ENCODE measurements at regions not wholly inside any gene's neighbourhood (a gene's known extent, or its start where the extent isn't known, plus 50 kb on each side); places are given as distances from the start of the nearest gene placed in this dataset.

DNA sequence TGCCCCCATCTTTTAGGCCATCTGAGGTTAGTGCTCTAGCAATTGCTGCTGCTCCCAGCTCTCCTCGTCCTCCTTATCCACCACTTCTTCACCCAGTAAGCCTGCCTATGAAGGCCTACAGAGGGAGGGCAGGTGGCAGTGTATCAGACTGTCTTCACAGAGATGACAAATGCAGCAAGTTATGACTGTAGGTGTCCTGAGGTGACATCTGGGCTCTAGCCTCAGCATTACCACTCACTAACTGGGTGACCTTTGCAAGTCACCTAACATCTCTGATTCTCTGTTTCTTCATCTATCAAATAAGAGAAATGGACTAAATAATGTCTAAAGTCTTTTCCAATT lies 151.6 kb downstream of the NOC3L start:
- H3K4me3 ChIP-seq (ENCODE audit: low read depth, low read length) = no peak overlapping the region
- no peak for DNase-seq (ENCODE audit: low read depth)
- TF ChIP-seq, protein P1, sequence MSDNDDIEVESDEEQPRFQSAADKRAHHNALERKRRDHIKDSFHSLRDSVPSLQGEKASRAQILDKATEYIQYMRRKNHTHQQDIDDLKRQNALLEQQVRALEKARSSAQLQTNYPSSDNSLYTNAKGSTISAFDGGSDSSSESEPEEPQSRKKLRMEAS (IDR thresholded peaks at IDR 0.05; ENCODE audit: low read depth, low read length) = no peak
- TF ChIP-seq, protein P2, sequence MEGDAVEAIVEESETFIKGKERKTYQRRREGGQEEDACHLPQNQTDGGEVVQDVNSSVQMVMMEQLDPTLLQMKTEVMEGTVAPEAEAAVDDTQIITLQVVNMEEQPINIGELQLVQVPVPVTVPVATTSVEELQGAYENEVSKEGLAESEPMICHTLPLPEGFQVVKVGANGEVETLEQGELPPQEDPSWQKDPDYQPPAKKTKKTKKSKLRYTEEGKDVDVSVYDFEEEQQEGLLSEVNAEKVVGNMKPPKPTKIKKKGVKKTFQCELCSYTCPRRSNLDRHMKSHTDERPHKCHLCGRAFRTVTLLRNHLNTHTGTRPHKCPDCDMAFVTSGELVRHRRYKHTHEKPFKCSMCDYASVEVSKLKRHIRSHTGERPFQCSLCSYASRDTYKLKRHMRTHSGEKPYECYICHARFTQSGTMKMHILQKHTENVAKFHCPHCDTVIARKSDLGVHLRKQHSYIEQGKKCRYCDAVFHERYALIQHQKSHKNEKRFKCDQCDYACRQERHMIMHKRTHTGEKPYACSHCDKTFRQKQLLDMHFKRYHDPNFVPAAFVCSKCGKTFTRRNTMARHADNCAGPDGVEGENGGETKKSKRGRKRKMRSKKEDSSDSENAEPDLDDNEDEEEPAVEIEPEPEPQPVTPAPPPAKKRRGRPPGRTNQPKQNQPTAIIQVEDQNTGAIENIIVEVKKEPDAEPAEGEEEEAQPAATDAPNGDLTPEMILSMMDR (IDR thresholded peaks at IDR 0.05; ENCODE audit: low read depth, low read length) = no peak
- TF ChIP-seq MYC (IDR thresholded peaks at IDR 0.05; ENCODE audit: low read depth, low read length) = no peak
- no peak for TF ChIP-seq POLR2A (IDR thresholded peaks at IDR 0.05; ENCODE audit: extremely low read depth, insufficient read length)

DNA sequence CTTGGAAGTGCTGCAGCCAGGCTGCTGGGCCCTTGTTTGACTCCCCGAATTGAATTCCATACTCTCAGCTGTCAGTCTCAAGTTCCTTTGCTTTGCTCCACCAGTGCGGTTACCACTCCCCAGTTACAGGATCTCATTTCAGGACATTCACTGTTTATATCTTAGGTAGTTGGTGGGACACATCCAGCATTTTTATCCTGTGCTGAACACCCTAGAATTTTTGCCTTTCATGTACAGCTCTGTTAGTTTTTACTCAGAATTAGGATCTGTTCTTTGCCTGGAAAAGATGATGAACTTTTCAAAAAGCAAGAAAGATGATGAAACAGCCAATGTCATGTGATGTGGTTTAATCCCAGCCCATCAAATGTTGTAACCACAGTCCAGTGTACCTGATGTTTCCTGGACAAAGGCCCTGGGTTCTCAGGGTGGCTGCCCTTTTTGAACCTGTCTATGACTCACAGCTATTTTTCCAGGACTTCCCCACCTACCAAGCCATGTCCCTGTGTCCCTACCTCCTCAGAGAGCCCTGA lies 149.7 kb downstream of the NOC3L start:
- H3K4me3 ChIP-seq (ENCODE audit: low read depth, low read length) = no peak overlapping the region
- TF ChIP-seq POLR2A (IDR thresholded peaks at IDR 0.05; ENCODE audit: extremely low read depth, insufficient read length) (no peak), MYC (IDR thresholded peaks at IDR 0.05; ENCODE audit: low read depth, low read length) (no peak)
- TF ChIP-seq, protein P1 (IDR thresholded peaks at IDR 0.05; ENCODE audit: low read depth, low read length) = no peak
- TF ChIP-seq, protein P2 (IDR thresholded peaks at IDR 0.05; ENCODE audit: low read depth, low read length) = no peak
- DNase-seq (ENCODE audit: low read depth) = no peak

DNA sequence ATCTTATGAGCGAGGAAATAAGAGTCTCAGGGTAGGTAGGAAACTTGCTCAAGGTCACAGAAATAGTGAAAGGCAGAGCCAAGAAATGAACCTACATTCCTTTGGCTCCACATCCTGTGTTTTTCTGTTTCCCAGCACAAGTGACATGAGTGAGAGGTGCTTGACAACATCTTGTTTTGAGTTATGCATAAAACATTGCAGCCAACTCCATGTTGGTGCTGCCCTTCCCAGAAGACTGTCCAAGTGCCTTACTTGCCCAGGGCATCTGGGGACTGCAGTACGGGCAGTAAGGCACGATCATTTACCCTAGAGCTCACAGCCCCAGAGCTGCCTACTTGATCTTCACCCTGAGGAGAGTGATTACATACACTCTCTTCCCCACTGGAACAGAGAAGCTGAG lies 148.8 kb downstream of the NOC3L start:
- no peak for TF ChIP-seq MYC (IDR thresholded peaks at IDR 0.05; ENCODE audit: low read depth, low read length)
- TF ChIP-seq, protein P2 (IDR thresholded peaks at IDR 0.05; ENCODE audit: low read depth, low read length) = no peak
- no peak for TF ChIP-seq POLR2A (IDR thresholded peaks at IDR 0.05; ENCODE audit: extremely low read depth, insufficient read length)
- TF ChIP-seq, protein P1 (IDR thresholded peaks at IDR 0.05; ENCODE audit: low read depth, low read length) = no peak
- no peak for DNase-seq (ENCODE audit: low read depth)
- H3K4me3 ChIP-seq (ENCODE audit: low read depth, low read length) = no peak overlapping the region

DNA sequence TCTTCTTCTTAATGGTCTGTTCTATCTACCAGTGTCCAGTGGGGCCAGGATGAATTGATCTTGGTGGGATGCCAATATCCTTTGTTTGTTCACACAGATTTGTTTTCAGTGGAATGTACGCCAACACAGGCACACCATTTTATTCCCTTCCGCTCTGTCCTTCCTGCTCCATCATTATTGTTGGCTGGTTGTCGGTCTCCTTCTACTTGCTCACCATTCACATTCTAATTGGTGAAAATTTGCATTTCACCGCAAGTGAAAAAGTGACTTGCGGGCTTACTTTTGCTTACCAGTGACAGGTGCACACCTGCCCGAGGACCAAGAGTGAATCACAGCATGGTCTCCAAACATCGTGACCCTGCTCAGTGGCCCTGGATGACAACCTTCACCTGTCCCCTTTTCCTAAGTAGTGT lies 148.3 kb downstream of the NOC3L start:
- TF ChIP-seq POLR2A (IDR thresholded peaks at IDR 0.05; ENCODE audit: extremely low read depth, insufficient read length) = no peak
- TF ChIP-seq, protein P1 (IDR thresholded peaks at IDR 0.05; ENCODE audit: low read depth, low read length) = no peak
- TF ChIP-seq MYC (IDR thresholded peaks at IDR 0.05; ENCODE audit: low read depth, low read length) = no peak
- TF ChIP-seq, protein P2 (IDR thresholded peaks at IDR 0.05; ENCODE audit: low read depth, low read length) = no peak
- no peak overlapping the region for H3K4me3 ChIP-seq (ENCODE audit: low read depth, low read length)
- DNase-seq (ENCODE audit: low read depth) = no peak

DNA sequence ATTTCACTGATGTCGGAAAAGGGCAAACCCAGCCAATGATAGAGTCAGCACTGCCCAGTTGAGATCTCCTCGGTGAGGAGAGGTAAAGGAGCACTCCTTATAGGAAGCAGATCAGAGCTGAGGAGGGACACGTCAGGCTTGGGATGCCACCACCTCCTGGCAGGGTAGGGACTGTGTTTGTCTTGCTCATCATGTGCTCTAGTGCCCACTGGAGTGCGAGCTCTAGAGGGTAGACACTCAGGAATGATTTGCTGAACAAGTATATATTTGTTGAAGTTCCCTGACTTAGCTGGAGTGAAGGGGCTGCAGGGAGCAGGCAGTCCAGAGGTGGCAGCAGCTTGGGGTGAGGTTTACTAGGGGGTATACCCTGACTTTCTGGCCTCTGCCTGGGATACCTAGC lies 146.5 kb downstream of the NOC3L start:
- no peak for DNase-seq (ENCODE audit: low read depth)
- no peak overlapping the region for H3K4me3 ChIP-seq (ENCODE audit: low read depth, low read length)
- TF ChIP-seq, protein P2 (IDR thresholded peaks at IDR 0.05; ENCODE audit: low read depth, low read length) = no peak
- TF ChIP-seq POLR2A (IDR thresholded peaks at IDR 0.05; ENCODE audit: extremely low read depth, insufficient read length) (no peak), MYC (IDR thresholded peaks at IDR 0.05; ENCODE audit: low read depth, low read length) (no peak)
- TF ChIP-seq, protein P1 (IDR thresholded peaks at IDR 0.05; ENCODE audit: low read depth, low read length) = no peak

Measured in NB4 (cell line).